Endothelial cell of umbilical vein (primary cell): ENCODE measurements at regions not wholly inside any gene's neighbourhood (a gene's known extent, or its start where the extent isn't known, plus 50 kb on each side); places are given as distances from the start of the nearest gene placed in this dataset.

ENCODE experiments used
- BruUV-seq: library from RNA; stranded (reverse); fragments of 400-500 nt; replicated peaks from 2 replicates; lab custom pipeline; 2021; lab: Mats Ljungman, UMichigan
- CTCF ChIA-PET: fragments of 300-600, 350-600 bp; sonication (Branson Sonifier 250); formaldehyde crosslinking; loops from one replicate; lab custom pipeline; 2021; ENCODE audit warnings: antibody characterized with exemption, inconsistent platforms; lab: Charles Lee
- POLR2A ChIA-PET: fragments of 300-600, 350-600 bp; sonication (Branson Sonifier 250); formaldehyde crosslinking; loops from one replicate; lab custom pipeline; 2021; ENCODE audit warnings: antibody characterized with exemption, inconsistent platforms; lab: Charles Lee
- DNase-seq: peaks from one replicate; pipeline ENCODE4 v3.0.0-alpha.2; 2011; ENCODE audit warnings: low read depth, low spot score
- FAIRE-seq: peaks from 2 replicates; lab custom pipeline; 2011; peaks lifted over from hg19 to GRCh38; lab: Jason Lieb, UNC
- H2AFZ ChIP-seq: 2 replicates; pipeline ENCODE4 v1.6.0; 2012; ENCODE audit warnings: low read depth, low read length, control low read depth, inconsistent platforms
- H3K27ac ChIP-seq: 2 replicates; pipeline ENCODE4 v1.5.1; 2011; ENCODE audit warnings: low read depth, mild to moderate bottlenecking, control low read depth, low read length, moderate library complexity; ENCODE audit not compliant: insufficient read depth
- H3K27me3 ChIP-seq, 2 experiments: 2 replicates each; pipeline versions ENCODE4 v1.6.0 to v1.6.1; 2011; ENCODE audit warnings: low read length in 2 of 2, mixed read lengths in 1 of 2; ENCODE audit not compliant: control insufficient read depth in 2 of 2, insufficient read depth in 2 of 2
- H3K36me3 ChIP-seq, 2 experiments: 2 replicates in 1 of 2; 3 replicates in 1 of 2; pipeline ENCODE4 v1.5.1; 2011; ENCODE audit warnings: low read length in 2 of 2, mild to moderate bottlenecking in 1 of 2, moderate library complexity in 1 of 2; ENCODE audit not compliant: control insufficient read depth in 2 of 2, insufficient read depth in 2 of 2; ENCODE audit errors: extremely low read depth in 1 of 2
- H3K4me1 ChIP-seq: 3 replicates; pipeline ENCODE4 v1.5.1; 2011; ENCODE audit warnings: mild to moderate bottlenecking, low read length; ENCODE audit not compliant: control insufficient read depth, insufficient read depth; ENCODE audit errors: extremely low read depth
- H3K4me2 ChIP-seq: 2 replicates; pipeline ENCODE4 v1.6.1; 2011; ENCODE audit warnings: low read length, control low read depth, mixed read lengths; ENCODE audit not compliant: insufficient read depth
- H3K4me3 ChIP-seq, 3 experiments: fragments of 200-600 bp in 1 of 3; sonication (generic), shearing (Covaris generic) in 1 of 3; replicated peaks in 1 of 3; 2 replicates each; pipeline ENCODE4 v1.5.1; 2011 to 2016; ENCODE audit warnings: control low read depth in 3 of 3, low read length in 3 of 3, mild to moderate bottlenecking in 2 of 3, inconsistent platforms in 1 of 3, low read depth in 1 of 3, moderate library complexity in 1 of 3; ENCODE audit not compliant: insufficient read depth in 1 of 3
- H3K79me2 ChIP-seq: 2 replicates; pipeline ENCODE4 v1.6.0; 2012; ENCODE audit warnings: low read length, inconsistent platforms; ENCODE audit not compliant: control insufficient read depth, insufficient read depth
- H3K9ac ChIP-seq: replicated peaks from 2 replicates; pipeline ENCODE3; 2011; ENCODE audit warnings: low read length, control low read depth; ENCODE audit not compliant: insufficient read depth; ENCODE audit errors: extremely low read depth
- H3K9me1 ChIP-seq: replicated peaks from 3 replicates; pipeline ENCODE4 v1.6.0; 2011; ENCODE audit warnings: mild to moderate bottlenecking, low read length; ENCODE audit not compliant: control insufficient read depth, insufficient read depth; ENCODE audit errors: extremely low read depth
- H3K9me3 ChIP-seq: replicated peaks from 2 replicates; pipeline ENCODE4 v1.5.1; 2012; ENCODE audit warnings: low read length, inconsistent platforms; ENCODE audit not compliant: control insufficient read depth, insufficient read depth
- H4K20me1 ChIP-seq: replicated peaks from 2 replicates; pipeline ENCODE3; 2011; ENCODE audit warnings: mild to moderate bottlenecking, low read length; ENCODE audit not compliant: control insufficient read depth, insufficient read depth; ENCODE audit errors: extremely low read depth
- CTCF ChIP-seq, 2 donors: IDR thresholded peaks; 1 replicate in 1 of 2; 2 replicates in 1 of 2; pipeline ENCODE4 v1.5.1; 2011; ENCODE audit warnings: low read length in 2 of 2, mild to moderate bottlenecking in 2 of 2, moderate library complexity in 2 of 2, control low read depth in 1 of 2, inconsistent platforms in 1 of 2, low read depth in 1 of 2; ENCODE audit not compliant: insufficient read depth in 1 of 2; ENCODE audit errors: extremely low read depth in 1 of 2
- EZH2 ChIP-seq: IDR thresholded peaks from 2 replicates; pipeline ENCODE4 v1.6.1; 2012; ENCODE audit warnings: borderline replicate concordance, low read depth, mild to moderate bottlenecking, moderate library complexity, low read length, inconsistent platforms; ENCODE audit not compliant: severe bottlenecking
- FOS ChIP-seq: IDR thresholded peaks from 2 replicates; pipeline ENCODE4 v1.6.1; 2011; ENCODE audit warnings: mild to moderate bottlenecking, low read length, moderate library complexity, borderline replicate concordance; ENCODE audit not compliant: insufficient read depth
- GATA2 ChIP-seq: IDR thresholded peaks from 2 replicates; pipeline ENCODE4 v1.7.0; 2011; ENCODE audit warnings: low read depth, mild to moderate bottlenecking, moderate library complexity, mixed read lengths, low read length; ENCODE audit not compliant: insufficient read length, insufficient read depth
- JUN ChIP-seq: IDR thresholded peaks from 2 replicates; pipeline ENCODE4 v1.6.1; 2011; ENCODE audit warnings: borderline replicate concordance, low read depth; ENCODE audit not compliant: insufficient read length, insufficient read depth
- MAX ChIP-seq: IDR thresholded peaks from 2 replicates; pipeline ENCODE4 v1.6.1; 2011; ENCODE audit not compliant: insufficient read depth, insufficient read length
- MYC ChIP-seq: IDR thresholded peaks from one replicate; pipeline ENCODE4 v1.6.1; 2011; ENCODE audit warnings: mild to moderate bottlenecking, low read depth, low read length
- POLR2A ChIP-seq: IDR thresholded peaks from 2 replicates; pipeline ENCODE4 v1.6.1; 2012; ENCODE audit warnings: low read depth, mild to moderate bottlenecking, control low read depth, low read length
- POLR2AphosphoS5 ChIP-seq: IDR thresholded peaks from 2 replicates; pipeline ENCODE4 v1.6.1; 2012; ENCODE audit warnings: low read depth, mild to moderate bottlenecking, control low read depth, low read length, moderate library complexity; ENCODE audit not compliant: insufficient read depth
- dilution Hi-C: fragments of 300-500 bp; cut with MboI; formaldehyde crosslinking; loops from one replicate; pipeline ENCODE4 v1.15.0; 2019; ENCODE audit warnings: low sequenced_read_pairs; ENCODE audit not compliant: extremely low pct_ligation_motif_present
- intact Hi-C: fragments of 100-400 bp; cut with micrococcal nuclease; formaldehyde crosslinking; loops from one replicate; pipeline ENCODE4 v1.10.0; 2022

GRCh38 chr6:149237464-149237863, 80.0 kb upstream of the TAB2 start:
- CTCF ChIA-PET = no interaction called here

More at GRCh38 chr6:149237464-149237863, 80.0 kb upstream of the TAB2 start:
- H3K79me2 ChIP-seq = no peaks in the 10 kb centered on the region
- intact Hi-C loops = no loop called here
- no peaks in the 10 kb centered on the region for H4K20me1 ChIP-seq
- no peak overlapping the region for H3K4me3 ChIP-seq
- no peak overlapping the region for H2AFZ ChIP-seq
- FAIRE-seq (no peak), DNase-seq (no peak)
- no peaks in the 10 kb centered on the region for H3K36me3 ChIP-seq
- dilution Hi-C loops = no loop called here
- POLR2A ChIA-PET = no interaction called here
- peaks cover 32% of the 10 kb centered on the region for H3K4me1 ChIP-seq
- no peak overlapping the region for H3K4me2 ChIP-seq
- H3K9me3 ChIP-seq = no peaks in the 10 kb centered on the region
- no peak for TF ChIP-seq MAX
- no peak for TF ChIP-seq EZH2
- no peak for TF ChIP-seq POLR2A
- TF ChIP-seq MYC = no peak
- TF ChIP-seq CTCF (IDR thresholded peaks at IDR 0.05; ENCODE audit: extremely low read depth in 1 of 2, insufficient read depth in 1 of 2, low read depth in 1 of 2, low read length in 2 of 2) = no peak
- TF ChIP-seq GATA2 = no peak
- no peak for TF ChIP-seq JUN
- no peak for TF ChIP-seq FOS
- no peak for TF ChIP-seq POLR2AphosphoS5
- H3K27me3 ChIP-seq = peaks cover 2 to 6% of the 10 kb centered on the region in 2 experiments
- no TSS peak for BruUV-seq
- H3K9ac ChIP-seq = no peak overlapping the region
- H3K9me1 ChIP-seq = no peaks in the 10 kb centered on the region
- H3K27ac ChIP-seq = no peak overlapping the region
